ENCODE measurements at regions not wholly inside any gene's neighbourhood (a gene's known extent, or its start where the extent isn't known, plus 50 kb on each side); places are given as distances from the start of the nearest gene placed in this dataset.

DNA sequence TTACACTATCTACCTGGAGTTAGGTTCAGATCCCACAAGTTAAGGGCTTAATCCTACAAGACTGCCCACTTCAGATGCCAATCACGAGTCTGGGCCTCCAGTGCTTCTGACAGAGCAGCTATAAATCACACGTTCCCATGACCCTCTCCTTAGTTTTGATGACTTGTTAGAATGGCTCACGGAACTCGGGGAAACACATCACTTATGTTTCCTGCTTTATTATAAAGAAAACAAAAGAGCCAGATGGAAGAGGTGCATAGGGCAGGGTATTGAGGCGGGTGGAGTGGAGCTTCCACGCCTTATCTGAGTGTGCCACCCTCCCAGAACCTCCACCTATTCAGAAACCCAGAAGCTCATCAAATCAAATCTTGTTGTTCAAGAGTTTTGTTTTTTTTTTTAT lies 170.8 kb downstream of the MOBP start:
- H3K27ac Mint-ChIP-seq, result no peak overlapping the region
- Histone ChIP-seq H3K27ac (ENCODE audit: low read length) (no peak overlapping the region), H3K9me3 (ENCODE audit: control insufficient read depth, insufficient read depth, low read length) (no peaks in the 10 kb centered on the region), H3K36me3 (ENCODE audit: control insufficient read depth, insufficient read depth, low read length) (no peaks in the 10 kb centered on the region), H3K27me3 (ENCODE audit: control insufficient read depth, insufficient read depth, low read length) (no peaks in the 10 kb centered on the region), H3K4me3 (ENCODE audit: low read length) (no peak overlapping the region), H3K4me1 (ENCODE audit: control insufficient read depth, insufficient read depth, low read length) (no peaks in the 10 kb centered on the region)
- 85% methylated on average over 4 of the region's 6 CpGs for WGBS (ENCODE audit: insufficient coverage)
- no peaks in the 10 kb centered on the region for H3K9me3 Mint-ChIP-seq
- no peak for DNase-seq
- H3K4me1 Mint-ChIP-seq, result no peaks in the 10 kb centered on the region
- TF ChIP-seq, protein P1, sequence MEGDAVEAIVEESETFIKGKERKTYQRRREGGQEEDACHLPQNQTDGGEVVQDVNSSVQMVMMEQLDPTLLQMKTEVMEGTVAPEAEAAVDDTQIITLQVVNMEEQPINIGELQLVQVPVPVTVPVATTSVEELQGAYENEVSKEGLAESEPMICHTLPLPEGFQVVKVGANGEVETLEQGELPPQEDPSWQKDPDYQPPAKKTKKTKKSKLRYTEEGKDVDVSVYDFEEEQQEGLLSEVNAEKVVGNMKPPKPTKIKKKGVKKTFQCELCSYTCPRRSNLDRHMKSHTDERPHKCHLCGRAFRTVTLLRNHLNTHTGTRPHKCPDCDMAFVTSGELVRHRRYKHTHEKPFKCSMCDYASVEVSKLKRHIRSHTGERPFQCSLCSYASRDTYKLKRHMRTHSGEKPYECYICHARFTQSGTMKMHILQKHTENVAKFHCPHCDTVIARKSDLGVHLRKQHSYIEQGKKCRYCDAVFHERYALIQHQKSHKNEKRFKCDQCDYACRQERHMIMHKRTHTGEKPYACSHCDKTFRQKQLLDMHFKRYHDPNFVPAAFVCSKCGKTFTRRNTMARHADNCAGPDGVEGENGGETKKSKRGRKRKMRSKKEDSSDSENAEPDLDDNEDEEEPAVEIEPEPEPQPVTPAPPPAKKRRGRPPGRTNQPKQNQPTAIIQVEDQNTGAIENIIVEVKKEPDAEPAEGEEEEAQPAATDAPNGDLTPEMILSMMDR (IDR thresholded peaks at IDR 0.05), result no peak
- no peak for ATAC-seq
- no peaks in the 10 kb centered on the region for H3K36me3 Mint-ChIP-seq
- H3K27me3 Mint-ChIP-seq (ENCODE audit: low read depth in 2 of 2), result peaks cover 0 to 4% of the 10 kb centered on the region in 2 donors
- intact Hi-C loops (cut with micrococcal nuclease), result no loop called here
- H3K4me3 Mint-ChIP-seq, result no peak overlapping the region

DNA sequence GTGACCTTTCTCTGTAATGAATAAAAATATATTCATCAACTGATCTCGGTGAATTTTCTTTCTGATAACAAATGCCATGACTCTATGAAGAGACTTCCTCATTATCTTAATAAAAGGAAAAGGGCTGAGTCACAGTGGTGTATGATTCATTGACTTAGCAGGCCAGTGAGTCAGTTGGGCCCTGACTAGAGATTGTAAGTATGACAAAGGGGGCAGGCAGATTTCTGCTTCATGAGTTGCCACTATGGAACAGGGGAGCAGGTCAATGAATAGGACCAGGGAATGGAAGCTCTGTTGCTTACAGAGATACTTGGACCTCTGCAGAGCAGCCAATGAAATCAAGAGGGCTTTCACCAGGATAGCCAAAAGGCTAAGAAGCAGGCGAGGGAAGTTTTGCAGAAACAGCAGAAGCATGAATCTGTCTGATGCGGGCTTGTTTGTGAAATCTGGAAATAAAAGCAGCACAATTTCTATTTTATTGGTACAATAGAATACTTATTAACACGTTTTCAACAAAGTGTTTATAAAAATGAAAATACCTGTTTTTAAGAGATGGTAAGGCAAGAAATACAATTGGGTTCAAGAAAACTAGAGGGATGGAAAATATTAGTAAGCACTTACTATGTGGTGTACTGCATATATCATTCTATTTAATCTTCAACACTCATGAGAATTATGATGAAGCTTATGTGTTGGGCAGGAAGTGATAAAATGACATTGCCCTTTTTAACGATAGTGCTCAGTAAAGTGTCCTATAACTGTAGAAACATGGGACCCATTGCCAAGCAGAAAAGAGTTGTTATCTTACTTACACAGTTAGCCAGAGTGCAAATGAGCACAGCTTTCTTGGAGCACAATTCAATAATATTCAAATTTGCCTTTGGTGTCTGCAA lies 169.8 kb upstream of the MYRIP start:
- intact Hi-C loops (cut with micrococcal nuclease), result no loop called here
- Mint-ChIP-seq H3K36me3 (no peaks in the 10 kb centered on the region), H3K4me1 (no peaks in the 10 kb centered on the region), H3K4me3 (no peak overlapping the region), H3K27me3 (ENCODE audit: low read depth in 2 of 2) (peaks cover 0 to 4% of the 10 kb centered on the region in 2 donors), H3K9me3 (no peaks in the 10 kb centered on the region), H3K27ac (no peak overlapping the region)
- TF ChIP-seq, protein P1 (IDR thresholded peaks at IDR 0.05), result no peak
- no peaks in the 10 kb centered on the region for H3K36me3 ChIP-seq (ENCODE audit: control insufficient read depth, insufficient read depth, low read length)
- DNase-seq (peak in 1 of 2 donors; percentile 2), ATAC-seq (peak in 2 of 3 donors; percentile 24 to 78)
- no peaks in the 10 kb centered on the region for H3K27me3 ChIP-seq (ENCODE audit: control insufficient read depth, insufficient read depth, low read length)
- 56% methylated on average over 2 of the region's 5 CpGs for WGBS (ENCODE audit: insufficient coverage)
- no peak overlapping the region for H3K4me3 ChIP-seq (ENCODE audit: low read length)
- H3K27ac ChIP-seq (ENCODE audit: low read length), result no peak overlapping the region
- no peaks in the 10 kb centered on the region for H3K9me3 ChIP-seq (ENCODE audit: control insufficient read depth, insufficient read depth, low read length)
- H3K4me1 ChIP-seq (ENCODE audit: control insufficient read depth, insufficient read depth, low read length), result no peaks in the 10 kb centered on the region

DNA sequence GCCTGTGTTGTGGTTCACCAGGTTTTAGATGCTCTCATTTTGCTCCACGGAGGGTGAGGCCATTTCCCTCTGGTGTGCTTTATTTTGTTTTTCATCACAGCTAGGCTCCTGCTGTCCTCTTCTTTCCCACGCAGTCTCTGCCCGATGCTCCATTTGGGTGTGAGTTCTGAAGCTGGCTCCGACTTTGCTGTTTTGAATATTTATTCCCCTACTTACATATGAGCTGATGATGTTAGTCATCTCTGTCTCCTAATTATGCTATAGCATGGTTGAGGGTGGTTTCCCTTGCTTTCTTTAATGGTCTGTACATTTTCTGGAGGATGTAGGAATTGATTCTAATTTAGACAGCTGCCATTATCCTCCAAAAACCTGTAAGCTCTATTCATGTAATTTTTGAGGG lies 168.1 kb upstream of the MYRIP start:
- 68% methylated on average over 3 of the region's 4 CpGs for WGBS (ENCODE audit: insufficient coverage)

More for the DNA sequence above, 168.1 kb upstream of the MYRIP start:
- no peak overlapping the region for H3K27ac Mint-ChIP-seq
- intact Hi-C loops (cut with micrococcal nuclease), result no loop called here
- TF ChIP-seq, protein P1 (IDR thresholded peaks at IDR 0.05), result no peak
- H3K36me3 ChIP-seq (ENCODE audit: control insufficient read depth, insufficient read depth, low read length), result no peaks in the 10 kb centered on the region
- no peak overlapping the region for H3K4me3 ChIP-seq (ENCODE audit: low read length)
- no peak for DNase-seq
- no peak overlapping the region for H3K27ac ChIP-seq (ENCODE audit: low read length)
- no peak overlapping the region for H3K4me3 Mint-ChIP-seq
- peaks cover 0 to 4% of the 10 kb centered on the region in 2 donors for H3K27me3 Mint-ChIP-seq (ENCODE audit: low read depth in 2 of 2)
- H3K27me3 ChIP-seq (ENCODE audit: control insufficient read depth, insufficient read depth, low read length), result no peaks in the 10 kb centered on the region
- H3K9me3 ChIP-seq (ENCODE audit: control insufficient read depth, insufficient read depth, low read length), result no peaks in the 10 kb centered on the region
- no peaks in the 10 kb centered on the region for H3K36me3 Mint-ChIP-seq
- H3K9me3 Mint-ChIP-seq, result peaks cover 0 to 2% of the 10 kb centered on the region in 2 donors
- H3K4me1 ChIP-seq (ENCODE audit: control insufficient read depth, insufficient read depth, low read length), result no peaks in the 10 kb centered on the region
- ATAC-seq, result no peak
- H3K4me1 Mint-ChIP-seq, result no peaks in the 10 kb centered on the region

Measured in natural killer cell (primary cell).